ENCODE measurements at regions not wholly inside any gene's neighbourhood (a gene's known extent, or its start where the extent isn't known, plus 50 kb on each side); places are given as distances from the start of the nearest gene placed in this dataset.

- DNase-seq (ENCODE audit: low spot score): no peak
- Mint-ChIP-seq H3K27ac (ENCODE audit: unreplicated experiment) (no peak overlapping the region), H3K27me3 (ENCODE audit: unreplicated experiment) (peaks cover 2% of the 10 kb centered on the region), H3K4me1 (ENCODE audit: unreplicated experiment) (no peaks in the 10 kb centered on the region), H3K9me3 (ENCODE audit: unreplicated experiment) (no peaks in the 10 kb centered on the region), H3K36me3 (ENCODE audit: low read depth, unreplicated experiment) (no peaks in the 10 kb centered on the region), H3K4me3 (ENCODE audit: unreplicated experiment) (no peak overlapping the region)
- no peak for TF ChIP-seq CTCF (IDR thresholded peaks at IDR 0.05; ENCODE audit: unreplicated experiment)
Observed at GRCh38 chr14:53473480-53473879, 320.4 kb upstream of the DDHD1 start.

- no peaks in the 10 kb centered on the region for H3K9me3 Mint-ChIP-seq (ENCODE audit: unreplicated experiment)
Observed at GRCh38 chr14:53472306-53472705, 319.2 kb upstream of the DDHD1 start.

GRCh38 chr14:53470351-53471043 is 317.4 kb upstream of the DDHD1 start:
- Mint-ChIP-seq H3K27me3 (ENCODE audit: unreplicated experiment) (peaks cover 2% of the 10 kb centered on the region), H3K27ac (ENCODE audit: unreplicated experiment) (no peak overlapping the region), H3K4me1 (ENCODE audit: unreplicated experiment) (no peaks in the 10 kb centered on the region), H3K36me3 (ENCODE audit: low read depth, unreplicated experiment) (no peaks in the 10 kb centered on the region), H3K4me3 (ENCODE audit: unreplicated experiment) (no peak overlapping the region), H3K9me3 (ENCODE audit: unreplicated experiment) (no peaks in the 10 kb centered on the region)
- no peak for DNase-seq (ENCODE audit: low spot score)
- no peak for TF ChIP-seq CTCF (IDR thresholded peaks at IDR 0.05; ENCODE audit: unreplicated experiment)

More at GRCh38 chr14:53472306-53472705, 319.2 kb upstream of the DDHD1 start:
- Mint-ChIP-seq H3K4me1 (ENCODE audit: unreplicated experiment) (no peaks in the 10 kb centered on the region), H3K4me3 (ENCODE audit: unreplicated experiment) (no peak overlapping the region), H3K27ac (ENCODE audit: unreplicated experiment) (no peak overlapping the region), H3K36me3 (ENCODE audit: low read depth, unreplicated experiment) (no peaks in the 10 kb centered on the region), H3K27me3 (ENCODE audit: unreplicated experiment) (peaks cover 2% of the 10 kb centered on the region)
- no peak for TF ChIP-seq CTCF (IDR thresholded peaks at IDR 0.05; ENCODE audit: unreplicated experiment)
- no peak for DNase-seq (ENCODE audit: low spot score)

GRCh38 chr14:53468876-53469275 is 315.8 kb upstream of the DDHD1 start:
- Mint-ChIP-seq H3K27ac (ENCODE audit: unreplicated experiment) (no peak overlapping the region), H3K36me3 (ENCODE audit: low read depth, unreplicated experiment) (no peaks in the 10 kb centered on the region), H3K27me3 (ENCODE audit: unreplicated experiment) (peaks cover 3% of the 10 kb centered on the region), H3K4me1 (ENCODE audit: unreplicated experiment) (no peaks in the 10 kb centered on the region), H3K9me3 (ENCODE audit: unreplicated experiment) (no peaks in the 10 kb centered on the region), H3K4me3 (ENCODE audit: unreplicated experiment) (no peak overlapping the region)
- TF ChIP-seq CTCF (IDR thresholded peaks at IDR 0.05; ENCODE audit: unreplicated experiment): no peak
- no peak for DNase-seq (ENCODE audit: low spot score)

- TF ChIP-seq CTCF (IDR thresholded peaks at IDR 0.05; ENCODE audit: unreplicated experiment): no peak
- DNase-seq (ENCODE audit: low spot score): no peak
- H3K4me1 Mint-ChIP-seq (ENCODE audit: unreplicated experiment): no peaks in the 10 kb centered on the region
- no peak overlapping the region for H3K4me3 Mint-ChIP-seq (ENCODE audit: unreplicated experiment)
- H3K27me3 Mint-ChIP-seq (ENCODE audit: unreplicated experiment): peaks cover 2% of the 10 kb centered on the region
- no peaks in the 10 kb centered on the region for H3K9me3 Mint-ChIP-seq (ENCODE audit: unreplicated experiment)
- no peaks in the 10 kb centered on the region for H3K36me3 Mint-ChIP-seq (ENCODE audit: low read depth, unreplicated experiment)
- H3K27ac Mint-ChIP-seq (ENCODE audit: unreplicated experiment): no peak overlapping the region
Observed at GRCh38 chr14:53464376-53464775, 311.3 kb upstream of the DDHD1 start.

Data from endothelial cell (in vitro differentiated cells).